ENCODE measurements at regions not wholly inside any gene's neighbourhood (a gene's known extent, or its start where the extent isn't known, plus 50 kb on each side); places are given as distances from the start of the nearest gene placed in this dataset.

- TF ChIP-seq, protein P1, sequence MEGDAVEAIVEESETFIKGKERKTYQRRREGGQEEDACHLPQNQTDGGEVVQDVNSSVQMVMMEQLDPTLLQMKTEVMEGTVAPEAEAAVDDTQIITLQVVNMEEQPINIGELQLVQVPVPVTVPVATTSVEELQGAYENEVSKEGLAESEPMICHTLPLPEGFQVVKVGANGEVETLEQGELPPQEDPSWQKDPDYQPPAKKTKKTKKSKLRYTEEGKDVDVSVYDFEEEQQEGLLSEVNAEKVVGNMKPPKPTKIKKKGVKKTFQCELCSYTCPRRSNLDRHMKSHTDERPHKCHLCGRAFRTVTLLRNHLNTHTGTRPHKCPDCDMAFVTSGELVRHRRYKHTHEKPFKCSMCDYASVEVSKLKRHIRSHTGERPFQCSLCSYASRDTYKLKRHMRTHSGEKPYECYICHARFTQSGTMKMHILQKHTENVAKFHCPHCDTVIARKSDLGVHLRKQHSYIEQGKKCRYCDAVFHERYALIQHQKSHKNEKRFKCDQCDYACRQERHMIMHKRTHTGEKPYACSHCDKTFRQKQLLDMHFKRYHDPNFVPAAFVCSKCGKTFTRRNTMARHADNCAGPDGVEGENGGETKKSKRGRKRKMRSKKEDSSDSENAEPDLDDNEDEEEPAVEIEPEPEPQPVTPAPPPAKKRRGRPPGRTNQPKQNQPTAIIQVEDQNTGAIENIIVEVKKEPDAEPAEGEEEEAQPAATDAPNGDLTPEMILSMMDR (IDR thresholded peaks at IDR 0.05), result no peak
- TF ChIP-seq EP300 (IDR thresholded peaks at IDR 0.05) (no peak), POLR2A (IDR thresholded peaks at IDR 0.05) (no peak)
Measured at GRCh38 chr10:131748191-131748590, 152.6 kb upstream of the PPP2R2D start.
